ENCODE measurements at regions not wholly inside any gene's neighbourhood (a gene's known extent, or its start where the extent isn't known, plus 50 kb on each side); places are given as distances from the start of the nearest gene placed in this dataset.

GRCh38 chr11:19576054-19576453 lies 136.6 kb upstream of the NAV2 start:
- Histone ChIP-seq H3K9me2 (ENCODE audit: insufficient read depth, low read length) (no peaks in the 10 kb centered on the region), H3K27me3 (ENCODE audit: insufficient read depth, low read depth, low read length) (no peaks in the 10 kb centered on the region), H3F3A (ENCODE audit: insufficient read depth, low read length, poor library complexity, severe bottlenecking) (peaks cover 3% of the 10 kb centered on the region), H3K9ac (ENCODE audit: low read length) (no peak overlapping the region), H3K4me2 (ENCODE audit: low read length) (no peak overlapping the region), H3K9me3 (ENCODE audit: low read length) (no peaks in the 10 kb centered on the region), H2AFZ (ENCODE audit: low read depth, low read length) (no peak overlapping the region), H3K27ac (ENCODE audit: low read length) (no peak overlapping the region), H3K4me3 (ENCODE audit: low read length) (no peak overlapping the region), H4K20me1 (ENCODE audit: insufficient read depth) (no peaks in the 10 kb centered on the region), H3K36me3 (ENCODE audit: insufficient read depth, low read length) (no peaks in the 10 kb centered on the region), H3K79me2 (replicated peaks; ENCODE audit: insufficient read depth, low read length) (no peaks in the 10 kb centered on the region)
- no peak for TF ChIP-seq MXI1 (conservative IDR thresholded peaks at IDR 0.05; ENCODE audit: poor library complexity, severe bottlenecking)
- TF ChIP-seq EP300 (conservative IDR thresholded peaks at IDR 0.05; ENCODE audit: poor library complexity, severe bottlenecking) = no peak
- TF ChIP-seq EZH2 (IDR thresholded peaks at IDR 0.05; ENCODE audit: borderline replicate concordance, insufficient read depth, low read length, poor library complexity, severe bottlenecking) = no peak
- TF ChIP-seq SMC3 (conservative IDR thresholded peaks at IDR 0.05; ENCODE audit: poor library complexity) = no peak
- no peak for TF ChIP-seq REST (IDR thresholded peaks at IDR 0.05; ENCODE audit: borderline replicate concordance)
- TF ChIP-seq CTCF (IDR thresholded peaks at IDR 0.05; ENCODE audit: poor library complexity, severe bottlenecking) = no peak
- TF ChIP-seq RAD21 (conservative IDR thresholded peaks at IDR 0.05) = no peak
- no peak for TF ChIP-seq TAF1 (IDR thresholded peaks at IDR 0.05; ENCODE audit: low read depth)
- no peak for TF ChIP-seq POLR2AphosphoS5 (IDR thresholded peaks at IDR 0.05)

GRCh38 chr11:19574916-19575315 lies 137.7 kb upstream of the NAV2 start:
- TF ChIP-seq REST (IDR thresholded peaks at IDR 0.05; ENCODE audit: borderline replicate concordance) (no peak), SMC3 (conservative IDR thresholded peaks at IDR 0.05; ENCODE audit: poor library complexity) (no peak), MXI1 (conservative IDR thresholded peaks at IDR 0.05; ENCODE audit: poor library complexity, severe bottlenecking) (no peak), EP300 (conservative IDR thresholded peaks at IDR 0.05; ENCODE audit: poor library complexity, severe bottlenecking) (no peak), RAD21 (conservative IDR thresholded peaks at IDR 0.05) (no peak), TAF1 (IDR thresholded peaks at IDR 0.05; ENCODE audit: low read depth) (no peak)
- no peak overlapping the region for H3K9ac ChIP-seq (ENCODE audit: low read length)
- no peaks in the 10 kb centered on the region for H3K27me3 ChIP-seq (ENCODE audit: insufficient read depth, low read depth, low read length)
- no peaks in the 10 kb centered on the region for H3K79me2 ChIP-seq (replicated peaks; ENCODE audit: insufficient read depth, low read length)
- H4K20me1 ChIP-seq (ENCODE audit: insufficient read depth) = no peaks in the 10 kb centered on the region
- no peak overlapping the region for H3K4me2 ChIP-seq (ENCODE audit: low read length)
- H3K27ac ChIP-seq (ENCODE audit: low read length) = no peak overlapping the region
- no peaks in the 10 kb centered on the region for H3K9me3 ChIP-seq (ENCODE audit: low read length)
- no peaks in the 10 kb centered on the region for H3K9me2 ChIP-seq (ENCODE audit: insufficient read depth, low read length)
- no peaks in the 10 kb centered on the region for H3K36me3 ChIP-seq (ENCODE audit: insufficient read depth, low read length)
- H3F3A ChIP-seq (ENCODE audit: insufficient read depth, low read length, poor library complexity, severe bottlenecking) = peaks cover 3% of the 10 kb centered on the region
- no peak overlapping the region for H2AFZ ChIP-seq (ENCODE audit: low read depth, low read length)
- H3K4me3 ChIP-seq (ENCODE audit: low read length) = no peak overlapping the region

Data from neural cell (in vitro differentiated cells).